Activated B cell treated with CpG ODN at 0.5 μM for 24 hours (primary cell): ENCODE measurements at regions not wholly inside any gene's neighbourhood (a gene's known extent, or its start where the extent isn't known, plus 50 kb on each side); places are given as distances from the start of the nearest gene placed in this dataset.

Experiments
- ATAC-seq: fragments of 200-7000 bp; cut with Tn5 transposase; one replicate; pipeline ENCODE4 v1.10.0; 2021; ENCODE audit warnings: low read depth, mild to moderate bottlenecking, moderate library complexity
- CTCF ChIA-PET: fragments of 350-600 bp; sonication (Branson Sonifier 250); formaldehyde crosslinking; loops from one replicate; lab custom pipeline; 2021; ENCODE audit warnings: antibody characterized with exemption; lab: Charles Lee
- POLR2A ChIA-PET: fragments of 350-600 bp; sonication (Branson Sonifier 250); formaldehyde crosslinking; loops from one replicate; lab custom pipeline; 2021; ENCODE audit warnings: antibody characterized with exemption; lab: Charles Lee
- DNase-seq: peaks from one replicate; pipeline ENCODE4 v3.0.0; 2022
- H3K27ac Mint-ChIP-seq: one replicate; pipeline ENCODE4 v1.8.0; 2020; ENCODE audit warnings: mixed read lengths
- H3K27me3 Mint-ChIP-seq: one replicate; pipeline ENCODE4 v1.8.0; 2021; ENCODE audit warnings: mixed read lengths
- H3K36me3 Mint-ChIP-seq: one replicate; pipeline ENCODE4 v1.8.0; 2021; ENCODE audit warnings: low read depth, mixed read lengths
- H3K4me1 Mint-ChIP-seq: one replicate; pipeline ENCODE4 v1.8.0; 2021; ENCODE audit warnings: mixed read lengths
- H3K4me3 Mint-ChIP-seq: one replicate; pipeline ENCODE4 v1.8.0; 2020; ENCODE audit warnings: mild to moderate bottlenecking, mixed read lengths
- H3K9me3 Mint-ChIP-seq: one replicate; pipeline ENCODE4 v1.8.0; 2020; ENCODE audit warnings: mixed read lengths
- intact Hi-C: fragments of 100-400 bp; cut with micrococcal nuclease; formaldehyde crosslinking; loops from one replicate; pipeline ENCODE4 v1.15.1; 2024
- TF ChIP-seq, protein P1 (sequence below): fragments of 200-600 bp; IDR thresholded peaks from one replicate; pipeline ENCODE4 v1.8.0; 2022; ENCODE audit warnings: antibody characterized with exemption, mild to moderate bottlenecking

DNA sequence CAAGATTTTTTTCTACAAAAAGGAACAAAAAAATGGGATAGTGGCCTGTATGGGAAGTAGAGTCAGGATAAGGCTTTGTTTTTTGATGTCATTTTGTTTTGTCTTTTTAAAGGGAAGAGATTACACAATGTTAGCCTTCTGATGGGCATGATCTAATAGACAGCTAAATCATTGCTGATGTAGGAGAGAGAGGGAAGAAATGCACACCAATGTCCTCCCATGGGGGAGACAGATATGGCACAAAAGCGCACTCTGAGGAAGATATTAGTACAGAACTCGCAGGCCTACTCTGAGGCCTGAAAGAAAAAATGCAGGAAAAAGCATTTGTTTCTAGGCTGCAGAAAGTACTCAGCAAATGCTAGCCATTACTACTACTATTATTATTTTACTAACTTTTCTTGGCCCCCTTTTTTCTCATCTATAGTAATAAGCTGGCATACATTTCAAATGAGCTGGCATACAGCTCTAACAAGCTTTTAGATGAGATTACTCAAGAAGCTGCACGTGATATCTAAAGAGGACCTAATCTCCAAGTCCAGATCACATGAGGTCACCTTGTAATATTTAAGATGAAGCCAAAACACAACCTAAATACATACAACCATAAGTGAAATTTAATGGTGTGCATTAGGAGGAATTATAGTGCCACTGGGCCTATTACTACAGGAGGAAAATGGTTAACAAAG, 269.4 kb upstream of the TANK start:
- H3K4me3 Mint-ChIP-seq = no peak overlapping the region
- H3K36me3 Mint-ChIP-seq = no peaks in the 10 kb centered on the region
- no peak overlapping the region for H3K27ac Mint-ChIP-seq
- ChIA-PET POLR2A (no interaction called here), CTCF (no interaction called here)
- H3K27me3 Mint-ChIP-seq = no peaks in the 10 kb centered on the region
- ATAC-seq (no peak), DNase-seq (no peak)
- no peaks in the 10 kb centered on the region for H3K4me1 Mint-ChIP-seq
- no peaks in the 10 kb centered on the region for H3K9me3 Mint-ChIP-seq
- intact Hi-C loops = no loop called here
- TF ChIP-seq, protein P1, sequence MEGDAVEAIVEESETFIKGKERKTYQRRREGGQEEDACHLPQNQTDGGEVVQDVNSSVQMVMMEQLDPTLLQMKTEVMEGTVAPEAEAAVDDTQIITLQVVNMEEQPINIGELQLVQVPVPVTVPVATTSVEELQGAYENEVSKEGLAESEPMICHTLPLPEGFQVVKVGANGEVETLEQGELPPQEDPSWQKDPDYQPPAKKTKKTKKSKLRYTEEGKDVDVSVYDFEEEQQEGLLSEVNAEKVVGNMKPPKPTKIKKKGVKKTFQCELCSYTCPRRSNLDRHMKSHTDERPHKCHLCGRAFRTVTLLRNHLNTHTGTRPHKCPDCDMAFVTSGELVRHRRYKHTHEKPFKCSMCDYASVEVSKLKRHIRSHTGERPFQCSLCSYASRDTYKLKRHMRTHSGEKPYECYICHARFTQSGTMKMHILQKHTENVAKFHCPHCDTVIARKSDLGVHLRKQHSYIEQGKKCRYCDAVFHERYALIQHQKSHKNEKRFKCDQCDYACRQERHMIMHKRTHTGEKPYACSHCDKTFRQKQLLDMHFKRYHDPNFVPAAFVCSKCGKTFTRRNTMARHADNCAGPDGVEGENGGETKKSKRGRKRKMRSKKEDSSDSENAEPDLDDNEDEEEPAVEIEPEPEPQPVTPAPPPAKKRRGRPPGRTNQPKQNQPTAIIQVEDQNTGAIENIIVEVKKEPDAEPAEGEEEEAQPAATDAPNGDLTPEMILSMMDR = no peak

DNA sequence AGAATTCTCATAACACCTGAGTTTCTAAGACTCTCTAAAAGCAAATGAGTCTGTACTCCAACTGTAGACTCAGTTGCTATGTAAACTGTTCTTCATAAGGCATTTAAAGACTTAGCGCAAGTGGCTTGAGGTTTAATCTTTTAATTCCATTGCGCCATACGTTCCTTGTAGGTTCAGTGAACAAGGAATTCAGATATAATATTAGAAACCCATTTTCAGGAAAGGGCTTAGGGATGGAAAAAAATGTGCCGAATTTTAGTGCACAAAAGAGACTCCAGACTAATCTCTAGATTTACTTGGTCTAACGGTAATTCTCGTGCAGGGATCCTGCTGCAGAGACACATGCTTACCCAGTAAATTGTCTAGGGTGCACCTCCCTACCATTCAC, 268.9 kb upstream of the TANK start:
- H3K36me3 Mint-ChIP-seq = no peaks in the 10 kb centered on the region
- no peak overlapping the region for H3K27ac Mint-ChIP-seq
- ATAC-seq = no peak
- no peaks in the 10 kb centered on the region for H3K9me3 Mint-ChIP-seq
- intact Hi-C loops = no loop called here
- no peak overlapping the region for H3K4me3 Mint-ChIP-seq
- ChIA-PET CTCF (no interaction called here), POLR2A (no interaction called here)
- no peaks in the 10 kb centered on the region for H3K27me3 Mint-ChIP-seq
- DNase-seq = no peak
- no peaks in the 10 kb centered on the region for H3K4me1 Mint-ChIP-seq
- TF ChIP-seq, protein P1 = no peak

DNA sequence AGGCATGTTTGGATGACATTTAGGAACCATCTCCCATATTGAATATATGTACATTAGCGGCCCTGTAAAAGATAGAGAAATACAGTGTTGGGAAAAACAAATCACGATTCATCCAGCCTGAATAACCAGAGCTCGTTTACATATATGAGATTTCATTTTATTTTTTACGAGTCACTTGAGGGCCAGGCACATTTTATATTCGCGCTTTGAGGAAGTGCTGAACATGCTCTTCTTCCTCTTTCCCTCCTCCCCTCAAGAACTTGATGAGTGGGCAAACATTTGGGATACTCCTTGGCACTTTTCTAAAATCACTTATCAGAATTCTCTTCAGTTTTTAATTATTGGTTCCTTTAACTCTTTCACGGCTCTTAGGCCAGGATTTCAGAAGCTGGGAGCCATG, 268.0 kb upstream of the TANK start:
- CTCF ChIA-PET = interaction anchor here (0.6 kb wide), 1 partner anchor 442 kb away, joined by 4 read pairs; no protein-coding TSS in a partner anchor
- no peaks in the 10 kb centered on the region for H3K36me3 Mint-ChIP-seq
- POLR2A ChIA-PET = no interaction called here

DNA sequence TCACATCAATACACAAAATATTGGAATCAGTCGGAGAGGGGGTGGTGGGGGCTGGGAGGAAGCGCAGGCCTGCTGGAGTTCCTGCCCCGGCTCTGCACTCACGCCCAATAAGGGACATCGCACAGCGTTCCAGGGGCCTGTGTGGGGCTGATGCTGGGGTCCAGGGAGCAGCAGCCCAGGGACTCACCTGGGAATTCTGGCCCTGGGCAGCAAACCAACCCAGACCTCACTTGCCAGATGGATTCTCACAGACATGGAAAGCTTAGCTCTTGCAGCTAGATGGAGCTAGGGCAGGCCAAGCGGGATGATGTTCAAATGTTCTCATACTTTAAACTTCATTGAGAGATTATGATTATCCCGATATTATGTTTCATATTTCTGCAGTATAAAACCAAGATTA, 266.6 kb upstream of the TANK start:
- Mint-ChIP-seq H3K27ac (no peak overlapping the region), H3K27me3 (peaks cover 1% of the 10 kb centered on the region), H3K36me3 (no peaks in the 10 kb centered on the region), H3K4me3 (no peak overlapping the region), H3K9me3 (no peaks in the 10 kb centered on the region), H3K4me1 (no peaks in the 10 kb centered on the region)
- TF ChIP-seq, protein P1 = no peak
- POLR2A ChIA-PET = no interaction called here
- DNase-seq (no peak), ATAC-seq (no peak)
- CTCF ChIA-PET = no interaction called here
- intact Hi-C loops = no loop called here

More for the DNA sequence above, 268.0 kb upstream of the TANK start:
- TF ChIP-seq, protein P1 = no peak
- no peaks in the 10 kb centered on the region for H3K9me3 Mint-ChIP-seq
- H3K27me3 Mint-ChIP-seq = no peaks in the 10 kb centered on the region
- DNase-seq (no peak), ATAC-seq (no peak)
- intact Hi-C loops = no loop called here
- H3K4me3 Mint-ChIP-seq = no peak overlapping the region
- H3K4me1 Mint-ChIP-seq = no peaks in the 10 kb centered on the region
- H3K27ac Mint-ChIP-seq = no peak overlapping the region

DNA sequence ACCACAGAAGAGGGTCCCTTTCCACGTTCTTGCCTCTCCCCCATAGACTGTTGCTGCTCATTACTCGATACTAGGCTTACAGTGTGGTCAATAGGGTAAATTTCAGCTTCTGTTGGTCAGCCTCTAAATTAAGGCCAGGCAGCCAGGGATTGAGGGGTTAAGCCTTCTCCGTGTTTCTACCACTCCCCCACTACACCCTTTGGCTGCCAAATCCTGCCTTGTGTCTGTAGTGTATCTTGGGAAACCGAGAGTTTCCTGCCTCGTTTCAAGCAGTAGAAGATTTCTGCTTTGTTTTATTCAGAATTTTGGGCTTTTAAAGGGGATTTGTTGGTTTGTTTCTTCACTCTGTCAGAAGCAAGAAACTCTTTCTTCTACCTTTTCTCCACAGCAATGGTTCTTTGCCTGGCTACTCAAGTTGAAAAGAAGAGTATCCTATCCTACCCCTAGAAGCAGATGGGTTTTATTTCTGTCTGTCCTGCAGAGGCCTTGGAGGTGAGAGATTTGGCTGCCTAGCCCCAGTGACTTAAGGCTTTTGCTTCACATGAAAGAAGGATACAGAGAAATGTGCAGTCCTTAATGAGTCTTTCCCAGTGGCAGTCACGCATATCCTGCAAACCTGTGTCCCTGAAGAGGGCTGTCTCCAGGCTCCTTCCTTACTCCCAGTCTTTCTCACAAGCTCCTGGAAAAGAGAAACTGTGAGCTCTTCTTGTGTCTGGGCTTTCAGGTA, 261.5 kb upstream of the TANK start:
- Mint-ChIP-seq H3K4me1 (no peaks in the 10 kb centered on the region), H3K36me3 (no peaks in the 10 kb centered on the region), H3K4me3 (no peak overlapping the region), H3K9me3 (no peaks in the 10 kb centered on the region), H3K27me3 (peaks cover 11% of the 10 kb centered on the region), H3K27ac (no peak overlapping the region)
- ATAC-seq (no peak), DNase-seq (no peak)
- TF ChIP-seq, protein P1 = no peak
- ChIA-PET CTCF (no interaction called here), POLR2A (no interaction called here)
- intact Hi-C loops = no loop called here
